ENCODE measurements at regions not wholly inside any gene's neighbourhood (a gene's known extent, or its start where the extent isn't known, plus 50 kb on each side); places are given as distances from the start of the nearest gene placed in this dataset.

DNA sequence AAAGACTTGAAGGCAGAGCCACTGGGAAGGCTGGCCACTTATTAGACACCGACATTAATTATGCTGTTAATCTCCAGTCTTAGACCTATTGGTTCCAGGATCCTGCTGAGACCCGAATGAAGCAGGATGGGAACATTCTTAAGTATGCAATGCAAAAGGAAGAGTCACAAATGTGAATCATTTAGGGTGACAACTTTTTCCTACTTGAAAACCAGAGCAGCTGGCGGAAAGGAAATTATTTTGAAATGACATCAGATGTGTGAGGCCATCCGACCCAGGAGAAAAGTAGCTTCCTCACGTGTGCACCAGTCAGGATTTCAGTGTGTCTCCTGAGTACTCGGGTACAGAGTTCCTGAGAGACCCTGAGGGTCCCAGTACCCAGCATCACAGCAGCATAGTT lies 222.9 kb upstream of the NCKAP5 start:
- no peak for TF ChIP-seq CTCF (IDR thresholded peaks at IDR 0.05)
- TF ChIP-seq REST (IDR thresholded peaks at IDR 0.05; ENCODE audit: low read depth, low read length): no peak
- TF ChIP-seq NRF1 (IDR thresholded peaks at IDR 0.05; ENCODE audit: low read depth, low read length): no peak
- TF ChIP-seq CHD2 (IDR thresholded peaks at IDR 0.05; ENCODE audit: low read length, partially characterized antibody): no peak
- no peak for TF ChIP-seq TAF1 (IDR thresholded peaks at IDR 0.05; ENCODE audit: borderline replicate concordance, low read depth, low read length)
- no peak for TF ChIP-seq GABPA (IDR thresholded peaks at IDR 0.05; ENCODE audit: low read depth)
- no peak for TF ChIP-seq TEAD4 (IDR thresholded peaks at IDR 0.05; ENCODE audit: borderline replicate concordance, insufficient read depth)
- TF ChIP-seq, protein P1, sequence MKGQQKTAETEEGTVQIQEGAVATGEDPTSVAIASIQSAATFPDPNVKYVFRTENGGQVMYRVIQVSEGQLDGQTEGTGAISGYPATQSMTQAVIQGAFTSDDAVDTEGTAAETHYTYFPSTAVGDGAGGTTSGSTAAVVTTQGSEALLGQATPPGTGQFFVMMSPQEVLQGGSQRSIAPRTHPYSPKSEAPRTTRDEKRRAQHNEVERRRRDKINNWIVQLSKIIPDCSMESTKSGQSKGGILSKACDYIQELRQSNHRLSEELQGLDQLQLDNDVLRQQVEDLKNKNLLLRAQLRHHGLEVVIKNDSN (IDR thresholded peaks at IDR 0.05; ENCODE audit: borderline replicate concordance, low read depth): no peak
- no peak for TF ChIP-seq POLR2AphosphoS5 (IDR thresholded peaks at IDR 0.05; ENCODE audit: low read depth, low read length)
